ENCODE measurements at regions not wholly inside any gene's neighbourhood (a gene's known extent, or its start where the extent isn't known, plus 50 kb on each side); places are given as distances from the start of the nearest gene placed in this dataset.

DNA sequence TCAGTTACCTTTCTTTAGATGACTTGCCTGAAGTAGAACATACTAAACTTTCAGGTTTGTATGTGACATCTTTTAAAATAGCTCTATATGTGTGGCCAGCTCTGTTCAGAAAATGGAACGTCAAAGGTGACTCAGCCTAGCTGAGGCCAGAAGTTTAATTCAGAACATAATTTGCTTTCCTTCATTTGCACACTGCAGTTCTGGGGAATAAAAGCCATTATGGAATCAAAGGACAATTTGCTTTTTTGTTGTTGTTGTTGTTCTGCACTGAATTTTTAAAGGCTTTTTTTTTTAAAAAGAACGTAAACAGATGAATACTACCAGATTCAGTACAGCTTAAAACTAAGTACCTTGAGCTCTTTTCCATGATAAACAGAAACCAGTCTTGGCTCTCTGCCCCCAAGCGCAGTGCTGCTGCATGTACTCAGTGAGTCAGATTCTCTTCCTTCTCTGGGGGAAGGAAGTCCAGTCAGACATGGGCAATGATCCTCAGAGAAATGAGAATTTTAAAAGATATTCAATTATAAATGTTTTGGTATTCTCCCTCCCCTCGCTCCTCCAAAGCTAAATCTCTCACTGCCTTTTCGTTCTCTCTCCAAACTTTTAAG lies 644.2 kb downstream of the NOVA1 start:
- Histone ChIP-seq H3K36me3 (ENCODE audit: insufficient read depth, low read length) (no peaks in the 10 kb centered on the region), H3K27me3 (ENCODE audit: low read length) (no peaks in the 10 kb centered on the region), H3K9me2 (replicated peaks; ENCODE audit: insufficient read depth, low read length) (no peaks in the 10 kb centered on the region), H3K79me2 (ENCODE audit: low read length) (no peaks in the 10 kb centered on the region), H2AFZ (ENCODE audit: low read length) (no peak overlapping the region), H3K9ac (ENCODE audit: low read length) (no peak overlapping the region), H3K27ac (ENCODE audit: low read length) (no peak overlapping the region), H3K4me1 (ENCODE audit: low read length) (no peaks in the 10 kb centered on the region), H3K4me3 (ENCODE audit: low read length) (no peak overlapping the region), H3K4me2 (ENCODE audit: low read depth, low read length, poor library complexity, severe bottlenecking) (no peak overlapping the region), H3K9me3 (ENCODE audit: low read length) (peaks cover 74% of the 10 kb centered on the region), H4K20me1 (ENCODE audit: insufficient read depth, low read depth, low read length) (no peaks in the 10 kb centered on the region)
- no peak for DNase-seq

DNA sequence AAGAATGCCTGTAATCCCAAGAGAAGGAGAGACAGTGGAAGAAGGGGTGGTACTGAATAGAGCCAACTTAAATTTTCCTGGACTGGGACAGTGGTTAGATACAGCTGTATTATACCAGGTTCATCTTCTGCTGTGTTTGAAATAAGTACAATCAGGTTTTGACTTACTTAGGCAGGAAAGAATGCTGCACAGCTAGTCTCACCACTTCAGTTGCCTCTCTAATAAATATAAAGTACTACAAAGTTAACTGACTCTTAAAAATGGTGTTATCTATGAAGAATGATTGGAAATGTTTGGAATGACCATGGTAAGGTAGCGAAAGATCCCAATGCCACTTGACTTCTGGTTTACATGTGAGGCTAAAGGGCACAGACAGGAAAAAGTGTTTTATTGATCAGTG lies 652.1 kb downstream of the NOVA1 start:
- Histone ChIP-seq H3K4me2 (ENCODE audit: low read depth, low read length, poor library complexity, severe bottlenecking) (no peak overlapping the region), H3K36me3 (ENCODE audit: insufficient read depth, low read length) (no peaks in the 10 kb centered on the region), H3K27me3 (ENCODE audit: low read length) (no peaks in the 10 kb centered on the region), H3K9me2 (replicated peaks; ENCODE audit: insufficient read depth, low read length) (no peaks in the 10 kb centered on the region), H3K27ac (ENCODE audit: low read length) (no peak overlapping the region), H3K9me3 (ENCODE audit: low read length) (peaks cover 65% of the 10 kb centered on the region), H3K4me3 (ENCODE audit: low read length) (no peak overlapping the region), H3K4me1 (ENCODE audit: low read length) (no peaks in the 10 kb centered on the region), H3K9ac (ENCODE audit: low read length) (no peak overlapping the region), H4K20me1 (ENCODE audit: insufficient read depth, low read depth, low read length) (no peaks in the 10 kb centered on the region), H2AFZ (ENCODE audit: low read length) (no peak overlapping the region), H3K79me2 (ENCODE audit: low read length) (no peaks in the 10 kb centered on the region)
- DNase-seq, result no peak

DNA sequence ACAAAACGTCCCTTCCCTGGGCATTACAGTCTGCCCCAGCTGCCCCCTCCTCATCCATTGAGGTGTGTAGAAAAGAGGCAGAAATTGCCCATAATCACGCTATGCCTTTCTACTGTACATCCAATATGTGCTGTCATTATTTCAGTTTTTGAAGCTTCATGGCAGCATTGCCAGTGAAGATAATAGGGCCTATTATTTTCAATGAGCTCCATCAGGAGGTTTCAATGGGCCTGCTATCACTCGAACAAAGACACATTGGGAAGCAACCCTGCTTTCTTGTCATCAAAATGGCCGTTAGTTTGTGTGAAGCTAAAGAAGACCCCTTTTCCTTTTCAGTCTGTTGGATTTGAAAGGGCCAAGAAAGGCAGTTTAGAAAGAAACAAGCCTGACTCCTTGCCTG lies 653.8 kb downstream of the NOVA1 start:
- Histone ChIP-seq H3K9me2 (replicated peaks; ENCODE audit: insufficient read depth, low read length) (no peaks in the 10 kb centered on the region), H3K4me1 (ENCODE audit: low read length) (no peaks in the 10 kb centered on the region), H3K27me3 (ENCODE audit: low read length) (no peaks in the 10 kb centered on the region), H3K36me3 (ENCODE audit: insufficient read depth, low read length) (no peaks in the 10 kb centered on the region), H3K4me3 (ENCODE audit: low read length) (no peak overlapping the region), H4K20me1 (ENCODE audit: insufficient read depth, low read depth, low read length) (no peaks in the 10 kb centered on the region), H3K4me2 (ENCODE audit: low read depth, low read length, poor library complexity, severe bottlenecking) (no peak overlapping the region), H3K27ac (ENCODE audit: low read length) (no peak overlapping the region), H2AFZ (ENCODE audit: low read length) (no peak overlapping the region), H3K9me3 (ENCODE audit: low read length) (peaks cover 59% of the 10 kb centered on the region), H3K79me2 (ENCODE audit: low read length) (no peaks in the 10 kb centered on the region), H3K9ac (ENCODE audit: low read length) (no peak overlapping the region)
- no peak for DNase-seq

DNA sequence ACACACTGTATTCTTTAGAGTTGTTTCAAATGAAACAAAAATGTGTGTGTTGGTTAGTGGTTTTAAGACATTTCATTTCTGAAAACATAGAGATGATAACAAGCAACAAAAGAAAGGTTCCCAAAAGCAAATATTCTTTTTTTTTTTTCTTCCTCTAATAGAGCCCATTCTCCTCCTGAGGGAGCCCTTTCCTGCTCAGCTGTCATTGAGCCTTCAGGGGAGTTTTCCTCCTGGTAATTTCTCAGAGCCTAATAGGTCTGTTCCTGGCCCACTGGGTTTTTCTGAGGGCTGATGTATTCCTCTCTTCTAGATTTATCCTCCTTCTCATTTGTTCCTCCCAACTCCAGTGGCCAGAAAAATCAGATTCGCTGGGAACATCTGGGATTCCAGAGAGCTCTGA lies 654.5 kb downstream of the NOVA1 start:
- no peaks in the 10 kb centered on the region for H4K20me1 ChIP-seq (ENCODE audit: insufficient read depth, low read depth, low read length)
- H3K27me3 ChIP-seq (ENCODE audit: low read length), result no peaks in the 10 kb centered on the region
- no peak overlapping the region for H3K4me2 ChIP-seq (ENCODE audit: low read depth, low read length, poor library complexity, severe bottlenecking)
- no peaks in the 10 kb centered on the region for H3K9me2 ChIP-seq (replicated peaks; ENCODE audit: insufficient read depth, low read length)
- no peak for DNase-seq
- no peaks in the 10 kb centered on the region for H3K36me3 ChIP-seq (ENCODE audit: insufficient read depth, low read length)
- H2AFZ ChIP-seq (ENCODE audit: low read length), result no peak overlapping the region
- no peak overlapping the region for H3K27ac ChIP-seq (ENCODE audit: low read length)
- H3K9ac ChIP-seq (ENCODE audit: low read length), result no peak overlapping the region
- no peak overlapping the region for H3K4me3 ChIP-seq (ENCODE audit: low read length)
- peaks cover 64% of the 10 kb centered on the region for H3K9me3 ChIP-seq (ENCODE audit: low read length)
- H3K4me1 ChIP-seq (ENCODE audit: low read length), result no peaks in the 10 kb centered on the region
- H3K79me2 ChIP-seq (ENCODE audit: low read length), result no peaks in the 10 kb centered on the region

DNA sequence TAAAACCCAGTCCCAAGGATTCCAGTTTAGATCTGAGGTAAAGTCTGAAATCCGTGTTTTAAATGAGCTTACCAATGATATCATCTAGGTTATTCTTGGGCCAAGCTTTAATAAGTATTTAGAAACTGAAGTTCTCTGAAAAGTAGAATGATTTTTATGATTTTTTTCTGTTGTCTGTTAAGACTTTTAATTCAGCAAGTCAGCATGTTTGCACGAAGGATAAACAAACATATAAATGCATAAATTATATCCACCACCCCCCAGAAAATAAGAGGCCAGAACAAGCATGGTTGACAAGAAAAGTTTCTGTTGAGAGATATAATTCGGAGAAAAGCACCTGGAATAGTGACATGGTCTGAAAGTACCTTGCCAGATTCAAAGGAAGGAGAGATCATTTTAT lies 655.7 kb downstream of the NOVA1 start:
- no peak overlapping the region for H3K4me2 ChIP-seq (ENCODE audit: low read depth, low read length, poor library complexity, severe bottlenecking)
- H3K9ac ChIP-seq (ENCODE audit: low read length), result no peak overlapping the region
- no peaks in the 10 kb centered on the region for H3K4me1 ChIP-seq (ENCODE audit: low read length)
- H3K4me3 ChIP-seq (ENCODE audit: low read length), result no peak overlapping the region
- no peaks in the 10 kb centered on the region for H4K20me1 ChIP-seq (ENCODE audit: insufficient read depth, low read depth, low read length)
- H2AFZ ChIP-seq (ENCODE audit: low read length), result no peak overlapping the region
- no peaks in the 10 kb centered on the region for H3K9me2 ChIP-seq (replicated peaks; ENCODE audit: insufficient read depth, low read length)
- no peaks in the 10 kb centered on the region for H3K36me3 ChIP-seq (ENCODE audit: insufficient read depth, low read length)
- no peak for DNase-seq
- H3K79me2 ChIP-seq (ENCODE audit: low read length), result no peaks in the 10 kb centered on the region
- no peak overlapping the region for H3K27ac ChIP-seq (ENCODE audit: low read length)
- H3K9me3 ChIP-seq (ENCODE audit: low read length), result peaks cover 75% of the 10 kb centered on the region
- H3K27me3 ChIP-seq (ENCODE audit: low read length), result no peaks in the 10 kb centered on the region

DNA sequence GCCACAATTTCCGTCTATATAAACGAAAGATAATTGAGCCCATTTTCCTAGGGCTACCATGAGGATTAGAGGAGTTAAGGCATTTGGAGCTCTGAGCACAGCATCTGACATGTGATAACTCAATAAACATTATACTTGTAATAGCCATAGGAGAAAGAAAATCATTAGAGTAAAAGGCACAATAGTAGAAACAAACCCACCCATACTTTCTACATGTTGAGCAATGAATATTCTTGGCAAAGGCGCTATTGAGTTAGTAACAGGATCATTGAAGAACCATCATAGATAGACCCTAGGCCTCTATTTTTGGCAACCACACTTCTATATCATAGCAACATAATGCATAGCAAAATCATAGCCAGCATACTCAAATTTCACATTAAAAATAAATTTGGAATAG lies 664.1 kb downstream of the NOVA1 start:
- H3K27me3 ChIP-seq (ENCODE audit: low read length), result no peaks in the 10 kb centered on the region
- H4K20me1 ChIP-seq (ENCODE audit: insufficient read depth, low read depth, low read length), result no peaks in the 10 kb centered on the region
- H3K36me3 ChIP-seq (ENCODE audit: insufficient read depth, low read length), result no peaks in the 10 kb centered on the region
- no peak overlapping the region for H3K27ac ChIP-seq (ENCODE audit: low read length)
- H3K9me3 ChIP-seq (ENCODE audit: low read length), result peaks cover 66% of the 10 kb centered on the region
- H3K4me2 ChIP-seq (ENCODE audit: low read depth, low read length, poor library complexity, severe bottlenecking), result no peak overlapping the region
- H3K4me3 ChIP-seq (ENCODE audit: low read length), result no peak overlapping the region
- no peaks in the 10 kb centered on the region for H3K9me2 ChIP-seq (replicated peaks; ENCODE audit: insufficient read depth, low read length)
- no peak for DNase-seq
- H3K4me1 ChIP-seq (ENCODE audit: low read length), result no peaks in the 10 kb centered on the region
- H2AFZ ChIP-seq (ENCODE audit: low read length), result no peak overlapping the region
- no peak overlapping the region for H3K9ac ChIP-seq (ENCODE audit: low read length)
- no peaks in the 10 kb centered on the region for H3K79me2 ChIP-seq (ENCODE audit: low read length)

DNA sequence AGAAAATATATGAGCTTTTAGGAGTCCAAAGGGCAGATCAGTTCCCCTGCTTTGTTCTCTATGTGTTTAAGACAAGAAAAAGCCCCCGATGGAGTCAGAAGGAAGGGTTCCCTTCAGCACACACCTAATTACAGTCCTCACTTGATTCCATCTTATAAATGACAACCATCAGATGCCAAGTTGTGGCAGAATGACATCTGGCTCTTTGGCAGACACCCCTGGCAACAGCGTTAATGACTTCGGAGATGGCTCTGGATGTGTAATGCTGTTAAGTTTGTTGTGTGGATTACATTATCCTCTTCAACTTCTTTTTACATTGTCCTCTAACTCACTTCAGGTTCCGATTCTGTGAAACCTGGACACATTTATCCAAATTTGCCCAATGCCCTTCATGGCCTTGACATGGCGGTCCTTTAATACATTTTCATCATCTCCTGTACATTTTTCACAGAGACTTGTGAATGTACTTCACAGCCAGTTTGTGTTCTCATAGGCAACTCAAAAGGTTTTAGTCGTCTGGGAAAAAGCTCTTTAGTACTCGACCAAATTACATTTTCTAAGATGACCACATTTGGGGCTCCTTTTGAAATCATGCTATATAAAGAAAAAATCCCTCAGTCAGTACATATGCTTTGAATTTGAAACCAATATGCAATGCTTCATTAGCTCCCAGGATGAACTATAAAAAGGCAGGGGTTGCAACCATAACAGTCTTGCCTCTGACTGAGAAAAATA lies 667.8 kb downstream of the NOVA1 start:
- no peak overlapping the region for H2AFZ ChIP-seq (ENCODE audit: low read length)
- no peaks in the 10 kb centered on the region for H3K9me2 ChIP-seq (replicated peaks; ENCODE audit: insufficient read depth, low read length)

DNA sequence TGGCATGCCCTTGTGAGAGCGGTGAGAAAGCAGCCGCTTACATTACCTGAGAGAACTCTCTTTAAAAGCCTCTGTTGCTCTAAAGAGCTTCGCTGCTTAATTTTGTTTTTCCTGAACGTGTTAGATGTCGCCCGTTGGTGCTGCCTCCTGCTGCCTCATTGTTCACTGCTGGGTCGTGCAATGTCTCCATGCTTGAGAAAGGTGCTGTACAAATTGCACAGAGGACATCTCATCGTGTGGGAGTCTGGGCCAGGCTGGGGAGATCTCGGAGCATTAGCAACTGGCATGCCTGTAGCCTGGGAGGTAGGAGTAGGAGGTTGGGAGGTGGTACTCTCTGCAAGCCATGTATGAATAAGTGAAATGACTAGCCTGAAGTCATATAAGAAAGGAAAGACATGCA lies 686.0 kb downstream of the NOVA1 start:
- no peaks in the 10 kb centered on the region for H3K4me1 ChIP-seq (ENCODE audit: low read length)
- H3K9ac ChIP-seq (ENCODE audit: low read length), result no peak overlapping the region
- H3K4me2 ChIP-seq (ENCODE audit: low read depth, low read length, poor library complexity, severe bottlenecking), result no peak overlapping the region
- no peaks in the 10 kb centered on the region for H4K20me1 ChIP-seq (ENCODE audit: insufficient read depth, low read depth, low read length)
- H3K27ac ChIP-seq (ENCODE audit: low read length), result no peak overlapping the region
- H3K4me3 ChIP-seq (ENCODE audit: low read length), result no peak overlapping the region
- no peaks in the 10 kb centered on the region for H3K79me2 ChIP-seq (ENCODE audit: low read length)
- no peak for DNase-seq
- H3K9me3 ChIP-seq (ENCODE audit: low read length), result peaks cover 58% of the 10 kb centered on the region
- no peaks in the 10 kb centered on the region for H3K36me3 ChIP-seq (ENCODE audit: insufficient read depth, low read length)
- no peaks in the 10 kb centered on the region for H3K9me2 ChIP-seq (replicated peaks; ENCODE audit: insufficient read depth, low read length)
- no peak overlapping the region for H2AFZ ChIP-seq (ENCODE audit: low read length)
- no peaks in the 10 kb centered on the region for H3K27me3 ChIP-seq (ENCODE audit: low read length)

More for the DNA sequence above, 667.8 kb downstream of the NOVA1 start:
- DNase-seq, result no peak
- Histone ChIP-seq H3K4me1 (ENCODE audit: low read length) (no peaks in the 10 kb centered on the region), H3K27ac (ENCODE audit: low read length) (no peak overlapping the region), H4K20me1 (ENCODE audit: insufficient read depth, low read depth, low read length) (no peaks in the 10 kb centered on the region), H3K4me2 (ENCODE audit: low read depth, low read length, poor library complexity, severe bottlenecking) (no peak overlapping the region), H3K36me3 (ENCODE audit: insufficient read depth, low read length) (no peaks in the 10 kb centered on the region), H3K27me3 (ENCODE audit: low read length) (no peaks in the 10 kb centered on the region), H3K79me2 (ENCODE audit: low read length) (no peaks in the 10 kb centered on the region), H3K9me3 (ENCODE audit: low read length) (peaks cover 59% of the 10 kb centered on the region), H3K9ac (ENCODE audit: low read length) (no peak overlapping the region), H3K4me3 (ENCODE audit: low read length) (no peak overlapping the region)

All from Karpas-422 (cell line).